SH-SY5Y (cell line): ENCODE measurements at regions not wholly inside any gene's neighbourhood (a gene's known extent, or its start where the extent isn't known, plus 50 kb on each side); places are given as distances from the start of the nearest gene placed in this dataset.

Experiments
- GATA2 ChIP-seq: IDR thresholded peaks from 2 replicates; pipeline ENCODE4 v1.6.1; 2011; ENCODE audit warnings: mild to moderate bottlenecking, low read depth, low read length
- GATA3 ChIP-seq: IDR thresholded peaks from 2 replicates; pipeline ENCODE4 v1.6.1; 2011; ENCODE audit warnings: low read depth, mild to moderate bottlenecking, low read length, moderate library complexity

- no peak for TF ChIP-seq GATA3
- TF ChIP-seq GATA2: no peak
Observed at GRCh38 chr4:124997124-124997523, 284.6 kb upstream of the ANKRD50 start.

GRCh38 chr4:124993838-124994237 lies 281.3 kb upstream of the ANKRD50 start:
- no peak for TF ChIP-seq GATA2

- TF ChIP-seq GATA2: no peak
- TF ChIP-seq GATA3: no peak
Observed at GRCh38 chr4:124990398-124990797, 277.9 kb upstream of the ANKRD50 start.

GRCh38 chr4:124980276-124980752 lies 267.8 kb upstream of the ANKRD50 start:
- no peak for TF ChIP-seq GATA2

- TF ChIP-seq GATA3 (no peak), GATA2 (no peak)
Observed at GRCh38 chr4:124977045-124977444, 264.5 kb upstream of the ANKRD50 start.

- TF ChIP-seq GATA2: no peak
- TF ChIP-seq GATA3: no peak
Observed at GRCh38 chr4:124974152-124974551, 261.6 kb upstream of the ANKRD50 start.

- TF ChIP-seq GATA2 (no peak), GATA3 (no peak)
Observed at GRCh38 chr4:124973716-124974115, 261.2 kb upstream of the ANKRD50 start.

GRCh38 chr4:124970011-124970410 lies 257.5 kb upstream of the ANKRD50 start:
- TF ChIP-seq GATA3 (no peak), GATA2 (no peak)

GRCh38 chr4:124965497-124965891 lies 253.0 kb upstream of the ANKRD50 start:
- TF ChIP-seq GATA3 (no peak), GATA2 (no peak)

GRCh38 chr4:124964852-124965496 lies 252.4 kb upstream of the ANKRD50 start:
- TF ChIP-seq GATA2: no peak
- TF ChIP-seq GATA3: no peak

- no peak for TF ChIP-seq GATA2
- TF ChIP-seq GATA3: no peak
Observed at GRCh38 chr4:124964251-124964650, 251.7 kb upstream of the ANKRD50 start.

- TF ChIP-seq GATA2: no peak
- TF ChIP-seq GATA3: no peak
Observed at GRCh38 chr4:124961138-124961750, 248.7 kb upstream of the ANKRD50 start.

- TF ChIP-seq GATA2: no peak
- TF ChIP-seq GATA3: no peak
Observed at GRCh38 chr4:124958847-124959246, 246.3 kb upstream of the ANKRD50 start.

GRCh38 chr4:124955476-124955875 lies 242.9 kb upstream of the ANKRD50 start:
- TF ChIP-seq GATA3: no peak
- TF ChIP-seq GATA2: no peak

GRCh38 chr4:124954046-124954445 lies 241.5 kb upstream of the ANKRD50 start:
- TF ChIP-seq GATA3: no peak
- no peak for TF ChIP-seq GATA2
